PC-9 (cell line): ENCODE measurements at regions not wholly inside any gene's neighbourhood (a gene's known extent, or its start where the extent isn't known, plus 50 kb on each side); places are given as distances from the start of the nearest gene placed in this dataset.

Source experiments
- BruUV-seq: library from RNA; stranded (reverse); fragments of 400-500 nt; replicated peaks from 2 replicates; lab custom pipeline; 2021; lab: Mats Ljungman, UMichigan
- CTCF ChIA-PET: fragments of 300-600 bp; sonication (Branson Sonifier 250); formaldehyde crosslinking; loops from one replicate; lab custom pipeline; 2022; ENCODE audit warnings: antibody characterized with exemption; lab: Charles Lee
- POLR2A ChIA-PET: fragments of 300-600 bp; sonication (Branson Sonifier 250); formaldehyde crosslinking; loops from one replicate; lab custom pipeline; 2022; ENCODE audit warnings: antibody characterized with exemption; ENCODE audit not compliant: unreplicated experiment; lab: Charles Lee
- DNase-seq, 2 experiments: peaks; one replicate each; pipeline versions ENCODE4 v3.0.0 to v3.0.0-alpha.2; 2015 to 2022; ENCODE audit warnings: mixed read lengths in 1 of 2
- H2AFZ ChIP-seq: fragments of 200-600 bp; sonication (generic); 2 replicates; pipeline ENCODE4 v1.8.1; 2017; ENCODE audit warnings: antibody characterized with exemption
- H3F3A ChIP-seq: fragments of 200-600 bp; sonication (generic); 2 replicates; pipeline ENCODE4 v1.8.1; 2017; ENCODE audit warnings: antibody characterized with exemption, mild to moderate bottlenecking, low read depth; ENCODE audit not compliant: insufficient read depth
- H3K27ac ChIP-seq: fragments of 200-600 bp; sonication (generic); 2 replicates; pipeline ENCODE4 v1.6.1; 2016; ENCODE audit warnings: mixed run types
- H3K27me3 ChIP-seq: fragments of 200-600 bp; sonication (generic); 2 replicates; pipeline ENCODE4 v1.6.1; 2016; ENCODE audit warnings: low read depth, mixed run types; ENCODE audit not compliant: insufficient read depth
- H3K36me3 ChIP-seq: fragments of 200-600 bp; sonication (generic); 2 replicates; pipeline ENCODE4 v1.6.1; 2016; ENCODE audit warnings: low read depth, mixed run types
- H3K4me1 ChIP-seq: fragments of 200-600 bp; sonication (generic); replicated peaks from 2 replicates; pipeline ENCODE4 v1.6.1; 2016; ENCODE audit warnings: mixed run types; ENCODE audit not compliant: insufficient read depth
- H3K4me2 ChIP-seq: fragments of 200-600 bp; sonication (generic); 2 replicates; pipeline ENCODE4 v1.6.1; 2017; ENCODE audit warnings: mixed run types
- H3K4me3 ChIP-seq: fragments of 200-600 bp; sonication (generic); 2 replicates; pipeline ENCODE4 v1.6.1; 2016; ENCODE audit warnings: mixed run types
- H3K79me2 ChIP-seq: fragments of 200-600 bp; sonication (generic); 2 replicates; pipeline ENCODE4 v1.6.1; 2017; ENCODE audit warnings: low read depth, mixed run types
- H3K9me2 ChIP-seq: fragments of 200-600 bp; sonication (generic); 2 replicates; pipeline ENCODE4 v1.8.1; 2017; ENCODE audit warnings: mild to moderate bottlenecking; ENCODE audit not compliant: insufficient read depth
- H3K9me3 ChIP-seq: fragments of 200-600 bp; sonication (generic); 2 replicates; pipeline ENCODE4 v1.8.1; 2016; ENCODE audit warnings: low read depth; ENCODE audit not compliant: insufficient read depth
- H4K20me1 ChIP-seq: fragments of 200-600 bp; sonication (generic); 2 replicates; pipeline ENCODE4 v1.8.1; 2017; ENCODE audit not compliant: insufficient read depth
- EZH2 ChIP-seq: fragments of 200-600 bp; sonication (generic); IDR thresholded peaks from 2 replicates; pipeline ENCODE4 v1.8.0; 2017; ENCODE audit warnings: antibody characterized with exemption, low read depth
- intact Hi-C: fragments of 100-400 bp; cut with micrococcal nuclease; formaldehyde crosslinking; loops from one replicate; pipeline ENCODE4 v1.10.0; 2022; ENCODE audit not compliant: unreplicated experiment
- TF ChIP-seq, protein P1 (sequence below): fragments of 200-600 bp; sonication (generic); conservative IDR thresholded peaks from 2 replicates; pipeline ENCODE4 v1.6.1; 2017; ENCODE audit warnings: mixed run types, antibody characterized with exemption, mild to moderate bottlenecking, moderate library complexity

GRCh38 chr1:98121646-98122045 lies 200.8 kb upstream of the DPYD start:
- Histone ChIP-seq H3K27me3 (no peaks in the 10 kb centered on the region), H3K9me2 (no peaks in the 10 kb centered on the region), H3F3A (no peaks in the 10 kb centered on the region), H3K9me3 (no peaks in the 10 kb centered on the region), H3K79me2 (no peaks in the 10 kb centered on the region), H2AFZ (no peak overlapping the region), H3K36me3 (no peaks in the 10 kb centered on the region), H3K4me2 (no peak overlapping the region), H4K20me1 (no peaks in the 10 kb centered on the region), H3K27ac (no peak overlapping the region), H3K4me3 (no peak overlapping the region), H3K4me1 (no peaks in the 10 kb centered on the region)
- TF ChIP-seq EZH2: no peak
- TF ChIP-seq, protein P1, sequence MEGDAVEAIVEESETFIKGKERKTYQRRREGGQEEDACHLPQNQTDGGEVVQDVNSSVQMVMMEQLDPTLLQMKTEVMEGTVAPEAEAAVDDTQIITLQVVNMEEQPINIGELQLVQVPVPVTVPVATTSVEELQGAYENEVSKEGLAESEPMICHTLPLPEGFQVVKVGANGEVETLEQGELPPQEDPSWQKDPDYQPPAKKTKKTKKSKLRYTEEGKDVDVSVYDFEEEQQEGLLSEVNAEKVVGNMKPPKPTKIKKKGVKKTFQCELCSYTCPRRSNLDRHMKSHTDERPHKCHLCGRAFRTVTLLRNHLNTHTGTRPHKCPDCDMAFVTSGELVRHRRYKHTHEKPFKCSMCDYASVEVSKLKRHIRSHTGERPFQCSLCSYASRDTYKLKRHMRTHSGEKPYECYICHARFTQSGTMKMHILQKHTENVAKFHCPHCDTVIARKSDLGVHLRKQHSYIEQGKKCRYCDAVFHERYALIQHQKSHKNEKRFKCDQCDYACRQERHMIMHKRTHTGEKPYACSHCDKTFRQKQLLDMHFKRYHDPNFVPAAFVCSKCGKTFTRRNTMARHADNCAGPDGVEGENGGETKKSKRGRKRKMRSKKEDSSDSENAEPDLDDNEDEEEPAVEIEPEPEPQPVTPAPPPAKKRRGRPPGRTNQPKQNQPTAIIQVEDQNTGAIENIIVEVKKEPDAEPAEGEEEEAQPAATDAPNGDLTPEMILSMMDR: no peak
- intact Hi-C loops: no loop called here
- ChIA-PET POLR2A (no interaction called here), CTCF (no interaction called here)
- no peak for DNase-seq
- no TSS peak for BruUV-seq

- no peaks in the 10 kb centered on the region for H3K79me2 ChIP-seq
- H3K27me3 ChIP-seq: no peaks in the 10 kb centered on the region
- intact Hi-C loops: no loop called here
- H4K20me1 ChIP-seq: no peaks in the 10 kb centered on the region
- no peaks in the 10 kb centered on the region for H3K36me3 ChIP-seq
- BruUV-seq: no TSS peak
- CTCF ChIA-PET: no interaction called here
- no peak overlapping the region for H3K4me2 ChIP-seq
- POLR2A ChIA-PET: no interaction called here
- no peaks in the 10 kb centered on the region for H3K9me3 ChIP-seq
- H3K9me2 ChIP-seq: no peaks in the 10 kb centered on the region
- H3K4me1 ChIP-seq: no peaks in the 10 kb centered on the region
- no peak overlapping the region for H3K4me3 ChIP-seq
- H2AFZ ChIP-seq: no peak overlapping the region
- peak in 1 of 2 experiments; percentile 5 for DNase-seq
- H3K27ac ChIP-seq: no peak overlapping the region
- H3F3A ChIP-seq: no peaks in the 10 kb centered on the region
- TF ChIP-seq EZH2: no peak
Observed at GRCh38 chr1:98119796-98120195, 199.0 kb upstream of the DPYD start.

DNA sequence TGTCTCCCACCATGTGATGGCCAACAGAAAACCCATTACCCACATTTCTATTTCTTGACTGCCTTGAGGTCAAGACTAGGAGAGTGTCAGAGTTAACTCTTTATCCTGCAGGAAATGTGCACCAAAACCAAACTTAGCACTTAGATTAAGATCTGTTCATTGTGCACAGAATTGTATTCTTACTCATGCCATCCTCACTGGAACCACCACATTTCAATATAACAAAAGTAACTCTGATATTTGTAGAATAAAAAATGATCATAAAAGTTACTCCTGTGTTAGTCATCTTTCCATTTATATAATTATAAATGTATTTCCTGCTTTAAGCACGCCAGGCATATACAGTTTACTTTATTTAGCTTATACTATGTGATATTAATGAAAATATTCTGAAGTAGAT lies 193.0 kb upstream of the DPYD start:
- H3K36me3 ChIP-seq: no peaks in the 10 kb centered on the region
- no peaks in the 10 kb centered on the region for H4K20me1 ChIP-seq
- H3K4me1 ChIP-seq: no peaks in the 10 kb centered on the region
- intact Hi-C loops: no loop called here
- H3K4me2 ChIP-seq: no peak overlapping the region
- H3K9me3 ChIP-seq: no peaks in the 10 kb centered on the region
- POLR2A ChIA-PET: no interaction called here
- CTCF ChIA-PET: no interaction called here
- H3F3A ChIP-seq: no peaks in the 10 kb centered on the region
- no peak overlapping the region for H2AFZ ChIP-seq
- peaks cover 4% of the 10 kb centered on the region; the same call in 1 of the 2 replicates for H3K9me2 ChIP-seq
- TF ChIP-seq, protein P1: no peak
- no peak for TF ChIP-seq EZH2
- H3K79me2 ChIP-seq: no peaks in the 10 kb centered on the region
- no TSS peak for BruUV-seq
- DNase-seq: no peak
- H3K27ac ChIP-seq: no peak overlapping the region
- no peak overlapping the region for H3K4me3 ChIP-seq
- no peaks in the 10 kb centered on the region for H3K27me3 ChIP-seq

GRCh38 chr1:98112626-98113025 lies 191.8 kb upstream of the DPYD start:
- Histone ChIP-seq H3K27ac (no peak overlapping the region), H3K4me1 (no peaks in the 10 kb centered on the region), H3K4me3 (no peak overlapping the region), H3K36me3 (no peaks in the 10 kb centered on the region), H3K4me2 (no peak overlapping the region), H3F3A (no peaks in the 10 kb centered on the region), H3K9me2 (peaks cover 4% of the 10 kb centered on the region; the same call in 1 of the 2 replicates), H3K27me3 (no peaks in the 10 kb centered on the region), H3K79me2 (no peaks in the 10 kb centered on the region), H4K20me1 (no peaks in the 10 kb centered on the region), H3K9me3 (peaks cover 4% of the 10 kb centered on the region), H2AFZ (no peak overlapping the region)
- intact Hi-C loops: no loop called here
- TF ChIP-seq, protein P1: no peak
- no peak for TF ChIP-seq EZH2
- no peak for DNase-seq
- ChIA-PET POLR2A (no interaction called here), CTCF (no interaction called here)
- BruUV-seq: no TSS peak
